Left kidney (tissue), 1 donor: ENCODE measurements at regions not wholly inside any gene's neighbourhood (a gene's known extent, or its start where the extent isn't known, plus 50 kb on each side); places are given as distances from the start of the nearest gene placed in this dataset.

Experiments used
- DNase-seq: peaks from one replicate; pipeline ENCODE4 v3.0.0-alpha.2; 2013

- DNase-seq: no peak
Observed at GRCh38 chr2:19677825-19678518, 223.8 kb downstream of the TTC32 start.

GRCh38 chr2:19677215-19677777 is 224.5 kb downstream of the TTC32 start:
- no peak for DNase-seq

GRCh38 chr2:19676770-19677169 is 225.0 kb downstream of the TTC32 start:
- DNase-seq: no peak

GRCh38 chr2:19675856-19676460 is 225.8 kb downstream of the TTC32 start:
- DNase-seq: no peak

- DNase-seq: peak; percentile 42
Observed at GRCh38 chr2:19675003-19675629, 226.7 kb downstream of the TTC32 start.

GRCh38 chr2:19674051-19675002 is 227.5 kb downstream of the TTC32 start:
- no peak for DNase-seq

- no peak for DNase-seq
Observed at GRCh38 chr2:19673213-19673791, 228.5 kb downstream of the TTC32 start.

GRCh38 chr2:19671916-19672315 is 229.9 kb downstream of the TTC32 start:
- no peak for DNase-seq

GRCh38 chr2:19671311-19671710 is 230.5 kb downstream of the TTC32 start:
- DNase-seq: no peak

- peak; percentile 82 for DNase-seq
Observed at GRCh38 chr2:19670303-19670702, 231.5 kb downstream of the TTC32 start.

GRCh38 chr2:19669559-19669958 is 232.2 kb downstream of the TTC32 start:
- peak; percentile 46 for DNase-seq

- no peak for DNase-seq
Observed at GRCh38 chr2:19669126-19669525, 232.7 kb downstream of the TTC32 start.

- no peak for DNase-seq
Observed at GRCh38 chr2:19667536-19667949, 234.2 kb downstream of the TTC32 start.

- no peak for DNase-seq
Observed at GRCh38 chr2:19667085-19667484, 234.7 kb downstream of the TTC32 start.

GRCh38 chr2:19664646-19665045 is 237.1 kb downstream of the TTC32 start:
- DNase-seq: no peak

- DNase-seq: no peak
Observed at GRCh38 chr2:19659024-19659792, 242.6 kb downstream of the TTC32 start.

- no peak for DNase-seq
Observed at GRCh38 chr2:19656011-19656410, 245.8 kb downstream of the TTC32 start.

GRCh38 chr2:19654310-19655090 is 247.3 kb downstream of the TTC32 start:
- DNase-seq: no peak

- DNase-seq: no peak
Observed at GRCh38 chr2:19653509-19653908, 248.3 kb downstream of the TTC32 start.

- DNase-seq: no peak
Observed at GRCh38 chr2:19652811-19653210, 249.0 kb downstream of the TTC32 start.
